Peyer's patch (tissue), 4 donors: ENCODE measurements at regions not wholly inside any gene's neighbourhood (a gene's known extent, or its start where the extent isn't known, plus 50 kb on each side); places are given as distances from the start of the nearest gene placed in this dataset.

Experiments used
- CTCF ChIP-seq, 6 experiments: fragments of 450-650 bp in 4 of 6; fragments of 200-600 bp in 2 of 6; sonication (generic) in 1 of 6; IDR thresholded peaks; one replicate each; pipeline ENCODE4 v1.5.1; 2017 to 2019; ENCODE audit warnings: antibody characterized with exemption in 6 of 6, mild to moderate bottlenecking in 3 of 6, moderate library complexity in 1 of 6
- POLR2A ChIP-seq, 2 donors: fragments of 450-650 bp; IDR thresholded peaks; one replicate each; pipeline ENCODE4 v1.5.1; 2017; ENCODE audit warnings: antibody characterized with exemption in 2 of 2, mild to moderate bottlenecking in 2 of 2, moderate library complexity in 2 of 2

GRCh38 chr3:177629276-177629675 is 432.0 kb upstream of the TBL1XR1 start:
- TF ChIP-seq CTCF (IDR thresholded peaks at IDR 0.05) = no peak
- no peak for TF ChIP-seq POLR2A (IDR thresholded peaks at IDR 0.05)
